ENCODE measurements at regions not wholly inside any gene's neighbourhood (a gene's known extent, or its start where the extent isn't known, plus 50 kb on each side); places are given as distances from the start of the nearest gene placed in this dataset.

- TF ChIP-seq CTCF (IDR thresholded peaks at IDR 0.05) (no peak), POLR2A (IDR thresholded peaks at IDR 0.05) (no peak)
Observed at GRCh38 chr12:67193704-67194103, 75.5 kb upstream of the CAND1 start.

Measured in testis (tissue), 2 donors.